T-cell (primary cell): ENCODE measurements at regions not wholly inside any gene's neighbourhood (a gene's known extent, or its start where the extent isn't known, plus 50 kb on each side); places are given as distances from the start of the nearest gene placed in this dataset.

Experiments
- ATAC-seq, 4 experiments: fragments of 200-7000 bp in 3 of 4; fragments of 150-1000 bp in 1 of 4; cut with Tn5 transposase; replicated peaks in 1 of 4; 1 replicate in 3 of 4; 2 replicates in 1 of 4; pipeline ENCODE4 v1.10.0; 2021; ENCODE audit warnings: moderate library complexity in 3 of 4, mild to moderate bottlenecking in 2 of 4, moderate number of reproducible peaks in 1 of 4
- CTCF ChIA-PET, 2 donors: fragments of 300-600 bp; sonication (Branson Sonifier 250); formaldehyde crosslinking; loops; one replicate each; lab custom pipeline; 2022; ENCODE audit warnings: antibody characterized with exemption in 2 of 2; lab: Charles Lee
- POLR2A ChIA-PET, 2 donors: fragments of 300-600 bp; sonication (Branson Sonifier 250); formaldehyde crosslinking; loops; one replicate each; lab custom pipeline; 2022; ENCODE audit warnings: antibody characterized with exemption in 2 of 2; lab: Charles Lee
- DNase-seq, 35 experiments: peaks; one replicate each; pipeline versions ENCODE4 v3.0.0 to v3.0.0-alpha.2; 2013 to 2023
- H3K27ac ChIP-seq: one replicate; pipeline ENCODE4 v1.5.1; 2013; ENCODE audit warnings: low read length
- H3K27me3 ChIP-seq, 2 experiments: replicated peaks in 1 of 2; 1 replicate in 1 of 2; 2 replicates in 1 of 2; pipeline versions ENCODE4 v1.6.1 to v1.7.0; 2013; ENCODE audit warnings: low read length in 1 of 2, mixed read lengths in 1 of 2; ENCODE audit not compliant: control insufficient read depth in 2 of 2, insufficient read depth in 2 of 2; ENCODE audit errors: extremely low read depth in 1 of 2
- H3K36me3 ChIP-seq, 2 donors: 1 replicate in 1 of 2; 2 replicates in 1 of 2; pipeline versions ENCODE4 v1.6.1 to v1.7.0; 2013; ENCODE audit warnings: low read length in 1 of 2; ENCODE audit not compliant: control insufficient read depth in 2 of 2, insufficient read depth in 1 of 2; ENCODE audit errors: extremely low read depth in 1 of 2
- H3K4me1 ChIP-seq, 2 experiments: 1 replicate in 1 of 2; 2 replicates in 1 of 2; pipeline versions ENCODE4 v1.6.1 to v1.7.0; 2013; ENCODE audit warnings: low read length in 2 of 2, mixed read lengths in 1 of 2; ENCODE audit not compliant: insufficient read depth in 2 of 2, control insufficient read depth in 1 of 2; ENCODE audit errors: extremely low read depth in 1 of 2
- H3K4me3 ChIP-seq, 2 donors: 1 replicate in 1 of 2; 2 replicates in 1 of 2; pipeline versions ENCODE4 v1.5.1 to v1.7.0; 2013; ENCODE audit warnings: mild to moderate bottlenecking in 2 of 2, low read length in 1 of 2, moderate library complexity in 1 of 2; ENCODE audit not compliant: control insufficient read depth in 1 of 2; ENCODE audit errors: extremely low read depth in 1 of 2
- H3K9me3 ChIP-seq: 2 replicates; pipeline ENCODE4 v1.7.0; 2013
- H3K27ac Mint-ChIP-seq, 2 donors: one replicate each; pipeline ENCODE4 v1.8.0; 2020 to 2021; ENCODE audit warnings: mild to moderate bottlenecking in 2 of 2, mixed read lengths in 2 of 2
- H3K27me3 Mint-ChIP-seq, 2 donors: one replicate each; pipeline ENCODE4 v1.8.0; 2021 to 2022; ENCODE audit warnings: mixed read lengths in 2 of 2
- H3K36me3 Mint-ChIP-seq: one replicate; pipeline ENCODE4 v1.8.0; 2021; ENCODE audit warnings: mixed read lengths
- H3K4me1 Mint-ChIP-seq, 3 donors: one replicate each; pipeline ENCODE4 v1.8.0; 2020 to 2022; ENCODE audit warnings: mixed read lengths in 3 of 3, mild to moderate bottlenecking in 1 of 3
- H3K4me3 Mint-ChIP-seq, 3 donors: one replicate each; pipeline ENCODE4 v1.8.0; 2020 to 2022; ENCODE audit warnings: mild to moderate bottlenecking in 3 of 3, mixed read lengths in 3 of 3, moderate library complexity in 3 of 3
- H3K9me3 Mint-ChIP-seq, 3 donors: one replicate each; pipeline ENCODE4 v1.8.0; 2020 to 2022; ENCODE audit warnings: mixed read lengths in 3 of 3
- WGBS: methylation state at CpG from one replicate; pipeline ENCODE4 v1.1.5; 2013; ENCODE audit warnings: missing lambda C conversion rate; ENCODE audit not compliant: insufficient coverage; 5-methylcytosine and 5-hydroxymethylcytosine counted together

DNA sequence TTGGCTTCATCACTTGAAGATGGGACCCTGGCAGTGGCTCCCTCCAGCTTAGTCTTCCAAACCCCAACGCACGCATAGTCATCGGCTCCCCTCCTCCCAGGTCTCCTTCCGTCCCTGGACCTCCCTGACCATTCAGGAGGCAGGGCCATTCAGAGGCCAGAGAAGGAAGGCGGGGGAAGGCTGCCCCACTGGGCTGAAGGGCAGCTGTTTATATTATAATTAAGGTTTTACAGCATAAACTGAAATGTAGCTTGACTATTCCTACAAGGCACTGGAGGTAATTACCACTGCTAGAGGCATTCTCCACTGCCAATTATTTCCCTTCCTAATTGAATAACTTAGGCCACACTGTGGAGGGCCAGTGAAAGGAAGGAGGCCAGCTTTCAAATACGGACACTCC lies 170.6 kb upstream of the PROX1 start:
- peaks cover 0 to 1% of the 10 kb centered on the region in 2 donors for H3K27me3 Mint-ChIP-seq
- Histone ChIP-seq H3K36me3 (no peaks in the 10 kb centered on the region), H3K9me3 (no peaks in the 10 kb centered on the region), H3K27ac (no peak overlapping the region), H3K27me3 (no peaks in the 10 kb centered on the region), H3K4me1 (no peaks in the 10 kb centered on the region), H3K4me3 (no peak overlapping the region)
- no peaks in the 10 kb centered on the region for H3K36me3 Mint-ChIP-seq
- no peaks in the 10 kb centered on the region for H3K9me3 Mint-ChIP-seq
- no peak overlapping the region for H3K27ac Mint-ChIP-seq
- ATAC-seq (no peak), DNase-seq (no peak)
- ChIA-PET CTCF (no interaction called here), POLR2A (no interaction called here)
- WGBS: no CpG with 5 or more reads among the region's 6 CpGs
- H3K4me3 Mint-ChIP-seq: no peak overlapping the region
- H3K4me1 Mint-ChIP-seq: no peaks in the 10 kb centered on the region

DNA sequence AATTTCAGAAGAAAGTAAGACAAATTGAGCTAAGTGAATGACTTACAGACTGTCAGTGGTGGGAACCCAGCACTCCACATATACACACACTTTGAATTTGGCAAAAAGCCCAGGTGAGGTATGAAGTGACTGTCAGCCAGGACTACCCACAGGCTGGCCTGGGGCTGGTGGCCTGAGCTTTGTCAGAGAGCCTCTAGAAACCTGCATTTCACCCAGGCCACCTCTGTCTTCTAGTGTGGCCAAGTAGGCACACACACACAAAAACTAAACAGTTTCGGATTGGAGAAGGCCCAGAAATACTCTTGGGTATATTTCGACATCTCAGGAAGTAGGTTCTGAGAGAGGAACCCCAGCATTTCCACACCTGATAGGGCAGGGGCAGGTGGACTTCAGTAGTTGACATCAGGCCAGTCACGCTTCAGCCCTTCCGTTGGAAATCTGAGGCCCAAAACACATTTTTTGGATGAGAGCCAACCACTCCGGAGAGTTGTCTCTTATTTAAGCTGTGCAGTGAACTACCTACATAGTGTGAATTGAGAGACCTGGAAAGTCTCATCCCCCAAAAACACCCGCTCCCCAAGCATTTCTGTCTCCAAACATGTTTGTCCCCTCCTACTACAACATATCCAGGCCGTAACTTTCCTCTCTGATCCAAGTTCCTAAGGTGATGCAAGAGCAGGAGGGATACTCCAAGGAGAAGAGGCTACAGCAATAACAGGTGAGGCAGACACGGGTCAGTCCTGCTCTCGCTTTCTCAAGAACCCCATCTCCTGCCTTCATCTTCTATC lies 167.2 kb upstream of the PROX1 start:
- ATAC-seq (no peak), DNase-seq (no peak)
- no peaks in the 10 kb centered on the region for H3K9me3 Mint-ChIP-seq
- WGBS: 81% methylated on average over 4 of the region's 9 CpGs
- H3K27me3 ChIP-seq: no peaks in the 10 kb centered on the region
- H3K27ac Mint-ChIP-seq: no peak overlapping the region
- H3K4me3 ChIP-seq: no peak overlapping the region
- no peak overlapping the region for H3K4me3 Mint-ChIP-seq
- H3K4me1 Mint-ChIP-seq: no peaks in the 10 kb centered on the region
- H3K27ac ChIP-seq: no peak overlapping the region
- H3K4me1 ChIP-seq: no peaks in the 10 kb centered on the region
- H3K36me3 ChIP-seq: no peaks in the 10 kb centered on the region
- H3K27me3 Mint-ChIP-seq: peaks cover 0 to 1% of the 10 kb centered on the region in 2 donors
- H3K9me3 ChIP-seq: no peaks in the 10 kb centered on the region
- no peaks in the 10 kb centered on the region for H3K36me3 Mint-ChIP-seq
- ChIA-PET CTCF (no interaction called here), POLR2A (no interaction called here)

DNA sequence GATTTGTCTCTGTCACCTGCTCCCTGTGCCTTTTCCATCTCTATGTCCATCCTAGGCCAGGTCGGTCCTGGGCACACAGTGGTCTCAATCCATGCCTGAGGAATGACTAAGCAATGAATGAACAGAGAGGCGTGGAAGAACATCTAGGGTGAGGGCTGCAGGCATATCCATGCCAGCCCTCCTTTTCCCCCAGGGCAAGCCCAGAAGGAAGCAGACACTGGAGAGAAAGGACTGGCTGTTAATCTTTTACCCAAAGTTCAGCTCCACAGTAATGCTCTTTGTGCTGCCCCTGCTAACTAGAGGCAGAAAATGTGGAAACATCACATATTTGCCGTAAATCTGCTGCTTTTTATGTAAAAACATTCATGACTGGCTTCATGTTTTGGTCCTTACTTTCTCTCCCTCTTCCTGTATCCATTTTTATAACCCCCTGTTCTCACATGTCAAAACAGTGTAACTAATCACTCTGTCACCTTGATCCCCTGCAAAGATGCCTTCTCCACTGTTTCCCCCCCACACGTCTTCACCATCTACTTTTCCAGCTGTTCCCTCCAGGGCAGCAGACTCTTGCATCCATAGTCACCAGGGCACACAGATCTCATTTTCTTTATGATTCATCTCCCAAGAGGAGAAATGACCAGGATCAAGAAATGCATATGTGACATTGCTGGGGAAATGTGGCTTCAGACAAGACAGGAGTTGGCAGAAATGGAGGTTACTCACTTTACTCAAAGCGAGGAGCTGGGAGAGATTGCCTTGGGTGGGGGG lies 166.4 kb upstream of the PROX1 start:
- WGBS: 76% methylated on average over 3 of the region's 5 CpGs
- no peak for ATAC-seq
- no peaks in the 10 kb centered on the region for H3K9me3 Mint-ChIP-seq

DNA sequence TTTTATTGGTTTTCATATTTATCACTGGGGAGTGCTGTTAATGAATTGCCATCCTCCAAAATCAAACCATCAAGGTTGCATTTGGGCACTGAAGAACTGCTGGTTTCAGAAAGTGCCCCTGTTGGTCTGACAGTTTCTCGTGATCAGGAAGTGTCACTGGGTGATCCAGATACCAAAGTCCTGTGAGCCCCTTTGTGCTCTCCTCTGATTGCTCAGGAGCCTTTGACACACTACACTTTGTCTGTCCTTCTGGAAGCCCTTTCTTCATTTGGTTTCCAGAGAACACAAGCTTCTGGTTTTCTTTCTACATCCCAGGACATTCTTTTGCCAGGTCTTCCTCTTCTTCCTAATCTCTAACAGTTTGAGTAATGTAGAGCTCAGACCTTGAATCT lies 165.8 kb upstream of the PROX1 start:
- 0% methylated on average over 1 of the region's 1 CpG for WGBS
- Mint-ChIP-seq H3K4me3 (no peak overlapping the region), H3K27ac (no peak overlapping the region)

More for the DNA sequence above, 166.4 kb upstream of the PROX1 start:
- ChIA-PET CTCF (interaction anchor here in 1 of 2 donors (0.6 kb wide), 1 partner anchor 17 kb away, joined by 4 read pairs; no protein-coding TSS in a partner anchor), POLR2A (interaction anchor here in 1 of 2 donors (0.6 kb wide), 1 partner anchor 37 kb away, joined by 9 read pairs; no protein-coding TSS in a partner anchor)
- no peaks in the 10 kb centered on the region for H3K36me3 Mint-ChIP-seq
- no peak overlapping the region for H3K27ac Mint-ChIP-seq
- no peak for DNase-seq
- no peak overlapping the region for H3K4me3 Mint-ChIP-seq
- Histone ChIP-seq H3K27ac (no peak overlapping the region), H3K27me3 (no peaks in the 10 kb centered on the region), H3K9me3 (no peaks in the 10 kb centered on the region), H3K4me1 (no peaks in the 10 kb centered on the region), H3K4me3 (no peak overlapping the region), H3K36me3 (no peaks in the 10 kb centered on the region)
- H3K4me1 Mint-ChIP-seq: no peaks in the 10 kb centered on the region
- H3K27me3 Mint-ChIP-seq: peaks cover 0 to 1% of the 10 kb centered on the region in 2 donors

DNA sequence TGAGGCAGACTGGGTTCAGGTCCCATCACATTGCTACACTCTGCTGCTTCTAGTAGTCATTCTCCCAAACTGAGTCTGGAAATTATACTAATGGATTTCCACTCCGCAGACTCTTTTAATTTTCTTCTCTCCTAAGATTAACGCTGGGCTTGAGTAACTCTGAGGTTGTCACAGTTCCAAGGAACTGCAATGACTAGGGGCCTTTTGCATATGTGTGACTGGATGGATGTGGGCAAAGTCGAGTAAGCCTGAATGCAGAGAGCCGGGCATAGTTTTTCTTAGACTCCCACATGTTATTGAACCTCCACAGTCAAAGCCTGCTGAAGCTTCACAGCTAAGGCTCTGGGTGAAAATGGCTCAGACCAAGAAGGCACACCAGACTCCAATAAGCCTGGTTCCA lies 160.9 kb upstream of the PROX1 start:
- Histone ChIP-seq H3K27me3 (no peaks in the 10 kb centered on the region), H3K36me3 (no peaks in the 10 kb centered on the region), H3K4me1 (no peaks in the 10 kb centered on the region), H3K4me3 (no peak overlapping the region), H3K27ac (no peak overlapping the region), H3K9me3 (no peaks in the 10 kb centered on the region)
- ChIA-PET CTCF (no interaction called here), POLR2A (no interaction called here)
- no peaks in the 10 kb centered on the region for H3K36me3 Mint-ChIP-seq
- no peaks in the 10 kb centered on the region for H3K4me1 Mint-ChIP-seq
- WGBS: no CpG with 5 or more reads among the region's 4 CpGs
- H3K27ac Mint-ChIP-seq: no peak overlapping the region
- no peaks in the 10 kb centered on the region for H3K27me3 Mint-ChIP-seq
- H3K4me3 Mint-ChIP-seq: no peak overlapping the region
- peaks cover 0 to 4% (median 3%) of the 10 kb centered on the region in 3 donors for H3K9me3 Mint-ChIP-seq
- ATAC-seq (no peak), DNase-seq (no peak)

More for the DNA sequence above, 165.8 kb upstream of the PROX1 start:
- DNase-seq: no peak
- Histone ChIP-seq H3K9me3 (no peaks in the 10 kb centered on the region), H3K27ac (no peak overlapping the region), H3K36me3 (no peaks in the 10 kb centered on the region), H3K4me3 (no peak overlapping the region), H3K27me3 (no peaks in the 10 kb centered on the region), H3K4me1 (no peaks in the 10 kb centered on the region)
- Mint-ChIP-seq H3K27me3 (peaks cover 0 to 1% of the 10 kb centered on the region in 2 donors), H3K9me3 (no peaks in the 10 kb centered on the region), H3K4me1 (no peaks in the 10 kb centered on the region), H3K36me3 (no peaks in the 10 kb centered on the region)
- ChIA-PET POLR2A (no interaction called here), CTCF (interaction anchor here in 1 of 2 donors (0.6 kb wide), 1 partner anchor 16 kb away, joined by 4 read pairs; no protein-coding TSS in a partner anchor)
- ATAC-seq: no peak

DNA sequence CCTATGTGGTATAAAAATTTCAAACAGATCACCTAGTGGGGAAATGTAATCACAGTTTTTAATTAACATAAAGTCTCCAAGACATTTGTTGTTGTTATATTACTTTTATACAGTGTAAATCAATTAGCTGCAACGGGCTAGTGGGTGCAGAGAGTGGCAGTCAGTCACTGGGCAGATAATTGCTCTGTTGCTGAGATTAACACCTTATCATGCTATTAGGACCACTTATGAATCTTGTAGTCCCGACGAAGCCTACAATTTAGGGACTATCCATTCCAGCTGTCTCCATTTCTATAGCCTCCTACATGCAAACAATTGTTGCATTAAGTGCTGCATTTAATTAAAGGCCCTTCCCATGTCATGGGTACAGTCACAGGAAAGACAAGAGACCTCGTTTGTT lies 158.9 kb upstream of the PROX1 start:
- WGBS: 80% methylated on average over 1 of the region's 4 CpGs
- ChIA-PET POLR2A (no interaction called here), CTCF (interaction anchor here (0.7 kb wide), 3 partner anchors 15 to 110 kb away, joined by 5 to 16 read pairs (median 7); no protein-coding TSS in a partner anchor)
- DNase-seq (no peak), ATAC-seq (no peak)
- H3K4me3 ChIP-seq: no peak overlapping the region
- H3K27me3 ChIP-seq: no peaks in the 10 kb centered on the region
- Mint-ChIP-seq H3K36me3 (no peaks in the 10 kb centered on the region), H3K4me1 (no peaks in the 10 kb centered on the region), H3K27me3 (no peaks in the 10 kb centered on the region), H3K27ac (no peak overlapping the region), H3K4me3 (no peak overlapping the region), H3K9me3 (peaks cover 3 to 4% (median 4%) of the 10 kb centered on the region in 3 donors)
- no peaks in the 10 kb centered on the region for H3K4me1 ChIP-seq
- H3K36me3 ChIP-seq: no peaks in the 10 kb centered on the region
- H3K9me3 ChIP-seq: no peaks in the 10 kb centered on the region
- no peak overlapping the region for H3K27ac ChIP-seq
